ENCODE measurements at regions not wholly inside any gene's neighbourhood (a gene's known extent, or its start where the extent isn't known, plus 50 kb on each side); places are given as distances from the start of the nearest gene placed in this dataset.

GRCh38 chr5:7315118-7315517, 80.8 kb upstream of the ADCY2 start:
- no peak for DNase-seq

- DNase-seq: no peak
These were observed 78.2 kb upstream of the ADCY2 start for GRCh38 chr5:7317751-7318150.

GRCh38 chr5:7320701-7321301, 75.1 kb upstream of the ADCY2 start:
- no peak for DNase-seq

GRCh38 chr5:7321724-7322123, 74.2 kb upstream of the ADCY2 start:
- DNase-seq: no peak

- DNase-seq: no peak
These were observed 71.0 kb upstream of the ADCY2 start for GRCh38 chr5:7324919-7325318.

GRCh38 chr5:7325975-7326913, 69.7 kb upstream of the ADCY2 start:
- no peak for DNase-seq

GRCh38 chr5:7329141-7329540, 66.8 kb upstream of the ADCY2 start:
- DNase-seq: no peak

- DNase-seq: no peak
These were observed 66.2 kb upstream of the ADCY2 start for GRCh38 chr5:7329712-7330111.

- no peak for DNase-seq
These were observed 65.7 kb upstream of the ADCY2 start for GRCh38 chr5:7330256-7330655.

- no peak for DNase-seq
These were observed 64.8 kb upstream of the ADCY2 start for GRCh38 chr5:7331131-7331530.
